DND-41 (cell line): ENCODE measurements at regions not wholly inside any gene's neighbourhood (a gene's known extent, or its start where the extent isn't known, plus 50 kb on each side); places are given as distances from the start of the nearest gene placed in this dataset.

Source experiments
- CTCF ChIP-seq: IDR thresholded peaks from 2 replicates; pipeline ENCODE4 v1.5.1; 2012; ENCODE audit warnings: borderline replicate concordance, low read length, moderate library complexity, mild to moderate bottlenecking; ENCODE audit not compliant: poor library complexity, severe bottlenecking; ENCODE audit errors: extremely low read depth
- EZH2 ChIP-seq: IDR thresholded peaks from 3 replicates; pipeline ENCODE4 v1.6.1; 2012; ENCODE audit warnings: borderline replicate concordance, low read depth, mild to moderate bottlenecking, moderate library complexity, low read length, inconsistent platforms; ENCODE audit not compliant: severe bottlenecking

GRCh38 chr2:228681426-228681825 is 499.9 kb upstream of the SPHKAP start:
- TF ChIP-seq CTCF (peak; percentile 15), EZH2 (no peak)
